ENCODE measurements at regions not wholly inside any gene's neighbourhood (a gene's known extent, or its start where the extent isn't known, plus 50 kb on each side); places are given as distances from the start of the nearest gene placed in this dataset.
A peak's percentile ranks its signal among the peaks of the same experiment; 100 is the strongest.

GRCh38 chr11:31874631-31875191 lies 63.6 kb upstream of the PAX6 start:
- ChIA-PET CTCF (interaction anchor here (1.0 kb wide), 1 partner anchor 637 kb away, joined by 3 read pairs; no protein-coding TSS in a partner anchor), POLR2A (no interaction called here)
- Histone ChIP-seq H3K4me3 (ENCODE audit: control insufficient read depth in 1 of 7, extremely low read depth in 1 of 7, insufficient read depth in 4 of 7, low read depth in 2 of 7, low read length in 6 of 7) (no peak overlapping the region), H3K9me3 (ENCODE audit: control extremely low read depth in 1 of 5, control insufficient read depth in 4 of 5, insufficient read depth in 2 of 5, low read depth in 1 of 5, low read length in 4 of 5) (no peaks in the 10 kb centered on the region), H3K36me3 (ENCODE audit: control insufficient read depth in 4 of 4, insufficient read depth in 4 of 4, low read length in 3 of 4) (no peaks in the 10 kb centered on the region), H3K4me1 (ENCODE audit: control extremely low read depth in 1 of 4, control insufficient read depth in 4 of 4, insufficient read depth in 4 of 4, low read length in 3 of 4) (peaks cover 0 to 3% (median 0%) of the 10 kb centered on the region in 4 experiments), H3K27ac (ENCODE audit: insufficient read depth in 1 of 2, low read depth in 1 of 2, low read length in 2 of 2, poor library complexity in 1 of 2, severe bottlenecking in 2 of 2) (no peak overlapping the region), H3K27me3 (replicated peaks in 2 of 5; ENCODE audit: control insufficient read depth in 4 of 5, insufficient read depth in 5 of 5, low read length in 4 of 5) (peaks cover 3 to 40% (median 21%) of the 10 kb centered on the region in 5 experiments)
- 70% methylated on average over 5 of the region's 6 CpGs for WGBS (ENCODE audit: insufficient coverage)
- no peak for DNase-seq

GRCh38 chr11:31873124-31873523 lies 62.0 kb upstream of the PAX6 start:
- Histone ChIP-seq H3K4me1 (ENCODE audit: control extremely low read depth in 1 of 4, control insufficient read depth in 4 of 4, insufficient read depth in 4 of 4, low read length in 3 of 4) (peaks cover 0 to 3% (median 0%) of the 10 kb centered on the region in 4 experiments), H3K36me3 (ENCODE audit: control insufficient read depth in 4 of 4, insufficient read depth in 4 of 4, low read length in 3 of 4) (no peaks in the 10 kb centered on the region), H3K9me3 (ENCODE audit: control extremely low read depth in 1 of 5, control insufficient read depth in 4 of 5, insufficient read depth in 2 of 5, low read depth in 1 of 5, low read length in 4 of 5) (no peaks in the 10 kb centered on the region), H3K4me3 (ENCODE audit: control insufficient read depth in 1 of 7, extremely low read depth in 1 of 7, insufficient read depth in 4 of 7, low read depth in 2 of 7, low read length in 6 of 7) (no peak overlapping the region), H3K27me3 (replicated peaks in 2 of 5; ENCODE audit: control insufficient read depth in 4 of 5, insufficient read depth in 5 of 5, low read length in 4 of 5) (peaks cover 3 to 34% (median 18%) of the 10 kb centered on the region in 5 experiments), H3K27ac (ENCODE audit: insufficient read depth in 1 of 2, low read depth in 1 of 2, low read length in 2 of 2, poor library complexity in 1 of 2, severe bottlenecking in 2 of 2) (no peak overlapping the region)
- POLR2A ChIA-PET, result no interaction called here
- CTCF ChIA-PET, result interaction anchor here (4.7 kb wide), 1 partner anchor 634 kb away, joined by 43 read pairs; no protein-coding TSS in a partner anchor
- DNase-seq, result no peak
- WGBS (ENCODE audit: insufficient coverage), result no CpG with 5 or more reads among the region's 2 CpGs

- H3K9me3 ChIP-seq (ENCODE audit: control extremely low read depth in 1 of 5, control insufficient read depth in 4 of 5, insufficient read depth in 2 of 5, low read depth in 1 of 5, low read length in 4 of 5), result no peaks in the 10 kb centered on the region
- CTCF ChIA-PET, result interaction anchor here (0.6 to 4.7 kb wide), 8 partner anchors 14 to 633 kb away, joined by 3 to 43 read pairs (median 3); no protein-coding TSS in a partner anchor
- WGBS (ENCODE audit: insufficient coverage), result 100% methylated on average over 1 of the region's 3 CpGs
- peaks cover 3 to 32% (median 14%) of the 10 kb centered on the region in 5 experiments for H3K27me3 ChIP-seq (replicated peaks in 2 of 5; ENCODE audit: control insufficient read depth in 4 of 5, insufficient read depth in 5 of 5, low read length in 4 of 5)
- POLR2A ChIA-PET, result no interaction called here
- H3K27ac ChIP-seq (ENCODE audit: insufficient read depth in 1 of 2, low read depth in 1 of 2, low read length in 2 of 2, poor library complexity in 1 of 2, severe bottlenecking in 2 of 2), result no peak overlapping the region
- H3K4me1 ChIP-seq (ENCODE audit: control extremely low read depth in 1 of 4, control insufficient read depth in 4 of 4, insufficient read depth in 4 of 4, low read length in 3 of 4), result peaks cover 0 to 3% (median 0%) of the 10 kb centered on the region in 4 experiments
- H3K36me3 ChIP-seq (ENCODE audit: control insufficient read depth in 4 of 4, insufficient read depth in 4 of 4, low read length in 3 of 4), result no peaks in the 10 kb centered on the region
- no peak overlapping the region for H3K4me3 ChIP-seq (ENCODE audit: control insufficient read depth in 1 of 7, extremely low read depth in 1 of 7, insufficient read depth in 4 of 7, low read depth in 2 of 7, low read length in 6 of 7)
- DNase-seq, result no peak
Measured at GRCh38 chr11:31872076-31872443, 60.9 kb upstream of the PAX6 start.

- 76% methylated on average over 7 of the region's 10 CpGs for WGBS (ENCODE audit: insufficient coverage)
- no peak for DNase-seq
- POLR2A ChIA-PET, result no interaction called here
Measured at GRCh38 chr11:31871310-31872075, 60.4 kb upstream of the PAX6 start.

GRCh38 chr11:31870609-31871309 lies 59.6 kb upstream of the PAX6 start:
- H3K27me3 ChIP-seq (replicated peaks in 2 of 5; ENCODE audit: control insufficient read depth in 4 of 5, insufficient read depth in 5 of 5, low read length in 4 of 5), result peaks cover 3 to 24% (median 14%) of the 10 kb centered on the region in 5 experiments
- POLR2A ChIA-PET, result no interaction called here
- CTCF ChIA-PET, result interaction anchor here (0.9 to 4.7 kb wide), 17 partner anchors 12 to 762 kb away, joined by 3 to 43 read pairs (median 3); no protein-coding TSS in a partner anchor

More at GRCh38 chr11:31871310-31872075, 60.4 kb upstream of the PAX6 start:
- Histone ChIP-seq H3K4me1 (ENCODE audit: control extremely low read depth in 1 of 4, control insufficient read depth in 4 of 4, insufficient read depth in 4 of 4, low read length in 3 of 4) (peaks cover 0 to 3% (median 0%) of the 10 kb centered on the region in 4 experiments), H3K9me3 (ENCODE audit: control extremely low read depth in 1 of 5, control insufficient read depth in 4 of 5, insufficient read depth in 2 of 5, low read depth in 1 of 5, low read length in 4 of 5) (no peaks in the 10 kb centered on the region), H3K36me3 (ENCODE audit: control insufficient read depth in 4 of 4, insufficient read depth in 4 of 4, low read length in 3 of 4) (no peaks in the 10 kb centered on the region), H3K27me3 (replicated peaks in 2 of 5; ENCODE audit: control insufficient read depth in 4 of 5, insufficient read depth in 5 of 5, low read length in 4 of 5) (peaks cover 3 to 32% (median 14%) of the 10 kb centered on the region in 5 experiments), H3K4me3 (ENCODE audit: control insufficient read depth in 1 of 7, extremely low read depth in 1 of 7, insufficient read depth in 4 of 7, low read depth in 2 of 7, low read length in 6 of 7) (no peak overlapping the region), H3K27ac (ENCODE audit: insufficient read depth in 1 of 2, low read depth in 1 of 2, low read length in 2 of 2, poor library complexity in 1 of 2, severe bottlenecking in 2 of 2) (no peak overlapping the region)
- CTCF ChIA-PET, result interaction anchor here (0.6 to 4.7 kb wide), 16 partner anchors 11 to 763 kb away, joined by 3 to 43 read pairs (median 3); no protein-coding TSS in a partner anchor

GRCh38 chr11:31869986-31870385 lies 58.9 kb upstream of the PAX6 start:
- no peak for DNase-seq
- Histone ChIP-seq H3K4me1 (ENCODE audit: control extremely low read depth in 1 of 4, control insufficient read depth in 4 of 4, insufficient read depth in 4 of 4, low read length in 3 of 4) (peaks cover 0 to 3% (median 0%) of the 10 kb centered on the region in 4 experiments), H3K4me3 (ENCODE audit: control insufficient read depth in 1 of 7, extremely low read depth in 1 of 7, insufficient read depth in 4 of 7, low read depth in 2 of 7, low read length in 6 of 7) (no peak overlapping the region), H3K27me3 (replicated peaks in 2 of 5; ENCODE audit: control insufficient read depth in 4 of 5, insufficient read depth in 5 of 5, low read length in 4 of 5) (peaks cover 3 to 20% (median 12%) of the 10 kb centered on the region in 5 experiments), H3K27ac (ENCODE audit: insufficient read depth in 1 of 2, low read depth in 1 of 2, low read length in 2 of 2, poor library complexity in 1 of 2, severe bottlenecking in 2 of 2) (no peak overlapping the region), H3K36me3 (ENCODE audit: control insufficient read depth in 4 of 4, insufficient read depth in 4 of 4, low read length in 3 of 4) (no peaks in the 10 kb centered on the region), H3K9me3 (ENCODE audit: control extremely low read depth in 1 of 5, control insufficient read depth in 4 of 5, insufficient read depth in 2 of 5, low read depth in 1 of 5, low read length in 4 of 5) (no peaks in the 10 kb centered on the region)
- WGBS (ENCODE audit: insufficient coverage), result 100% methylated on average over 3 of the region's 5 CpGs
- ChIA-PET CTCF (interaction anchor here (0.9 to 4.7 kb wide), 13 partner anchors 12 to 762 kb away, joined by 3 to 43 read pairs (median 3); no protein-coding TSS in a partner anchor), POLR2A (no interaction called here)

More at GRCh38 chr11:31870609-31871309, 59.6 kb upstream of the PAX6 start:
- H3K27ac ChIP-seq (ENCODE audit: insufficient read depth in 1 of 2, low read depth in 1 of 2, low read length in 2 of 2, poor library complexity in 1 of 2, severe bottlenecking in 2 of 2), result no peak overlapping the region
- WGBS (ENCODE audit: insufficient coverage), result 23% methylated on average over 11 of the region's 13 CpGs
- peaks cover 0 to 3% (median 0%) of the 10 kb centered on the region in 4 experiments for H3K4me1 ChIP-seq (ENCODE audit: control extremely low read depth in 1 of 4, control insufficient read depth in 4 of 4, insufficient read depth in 4 of 4, low read length in 3 of 4)
- no peaks in the 10 kb centered on the region for H3K9me3 ChIP-seq (ENCODE audit: control extremely low read depth in 1 of 5, control insufficient read depth in 4 of 5, insufficient read depth in 2 of 5, low read depth in 1 of 5, low read length in 4 of 5)
- DNase-seq, result peak; percentile 39 to 59 (median 43)
- H3K36me3 ChIP-seq (ENCODE audit: control insufficient read depth in 4 of 4, insufficient read depth in 4 of 4, low read length in 3 of 4), result no peaks in the 10 kb centered on the region
- H3K4me3 ChIP-seq (ENCODE audit: control insufficient read depth in 1 of 7, extremely low read depth in 1 of 7, insufficient read depth in 4 of 7, low read depth in 2 of 7, low read length in 6 of 7), result no peak overlapping the region

Measured in common myeloid progenitor, CD34-positive (primary cell).